ENCODE measurements at regions not wholly inside any gene's neighbourhood (a gene's known extent, or its start where the extent isn't known, plus 50 kb on each side); places are given as distances from the start of the nearest gene placed in this dataset.

DNA sequence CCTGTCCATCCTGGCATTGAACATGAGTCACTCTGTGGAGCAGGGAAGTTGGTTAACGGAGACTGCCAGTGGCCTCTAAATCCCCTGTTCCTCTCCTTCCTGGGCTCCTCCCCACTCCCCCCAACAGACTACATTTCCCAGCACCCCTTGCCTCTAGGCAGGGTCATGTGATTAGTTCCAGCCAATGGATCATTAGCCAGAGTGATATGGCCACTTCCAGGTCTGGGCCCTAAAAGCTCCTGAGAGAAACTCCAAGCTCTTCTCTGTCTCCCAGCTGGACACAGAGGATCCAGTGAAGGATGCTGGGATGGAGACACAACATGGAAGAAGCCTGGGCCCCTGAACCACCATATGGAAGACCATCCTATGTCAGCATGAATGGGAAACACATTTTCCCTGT lies 54.4 kb upstream of the RFLNA start:
- Histone ChIP-seq H3K27ac (ENCODE audit: low read length in 2 of 2) (no peak overlapping the region), H3K4me1 (ENCODE audit: control insufficient read depth in 2 of 2, insufficient read depth in 2 of 2, low read length in 2 of 2) (no peaks in the 10 kb centered on the region), H3K9me3 (ENCODE audit: control extremely low read depth in 1 of 3, control insufficient read depth in 2 of 3, insufficient read depth in 1 of 3, low read length in 2 of 3) (peaks cover 0 to 3% (median 0%) of the 10 kb centered on the region in 3 donors), H3K79me2 (ENCODE audit: control insufficient read depth, insufficient read depth, low read length) (no peaks in the 10 kb centered on the region), H4K20me1 (ENCODE audit: control insufficient read depth, insufficient read depth, low read length, poor library complexity, severe bottlenecking) (no peaks in the 10 kb centered on the region), H3K4me3 (ENCODE audit: control extremely low read depth in 1 of 5, extremely low read depth in 1 of 5, insufficient read depth in 1 of 5, low read depth in 2 of 5, low read length in 4 of 5) (no peak overlapping the region), H2AFZ (ENCODE audit: insufficient read depth, low read depth, low read length, poor library complexity, severe bottlenecking) (no peak overlapping the region), H3K4me2 (replicated peaks; ENCODE audit: low read depth, low read length, poor library complexity, severe bottlenecking) (no peak overlapping the region), H3K36me3 (replicated peaks in 1 of 2; ENCODE audit: control extremely low read depth in 1 of 2, control insufficient read depth in 1 of 2, extremely low read depth in 1 of 2, insufficient read depth in 2 of 2, low read length in 1 of 2) (no peaks in the 10 kb centered on the region), H3K9ac (ENCODE audit: low read length) (no peak overlapping the region), H3K27me3 (replicated peaks in 1 of 4; ENCODE audit: control extremely low read depth in 1 of 4, control insufficient read depth in 3 of 4, insufficient read depth in 4 of 4, low read length in 3 of 4) (peaks cover 0 to 2% (median 1%) of the 10 kb centered on the region in 4 experiments)
- Mint-ChIP-seq H3K4me3 (no peak overlapping the region), H3K9me3 (ENCODE audit: insufficient read depth) (peaks cover 2% of the 10 kb centered on the region), H3K27ac (no peak overlapping the region), H3K27me3 (peaks cover 15% of the 10 kb centered on the region), H3K4me1 (no peaks in the 10 kb centered on the region)
- ChIA-PET POLR2A (no interaction called here), CTCF (no interaction called here)
- ATAC-seq (ENCODE audit: low read depth) (no peak), DNase-seq (no peak)
- TF ChIP-seq EZH2 (IDR thresholded peaks at IDR 0.05; ENCODE audit: borderline replicate concordance, insufficient read depth, low read depth, low read length, poor library complexity, severe bottlenecking), result no peak
- TF ChIP-seq, protein P1, sequence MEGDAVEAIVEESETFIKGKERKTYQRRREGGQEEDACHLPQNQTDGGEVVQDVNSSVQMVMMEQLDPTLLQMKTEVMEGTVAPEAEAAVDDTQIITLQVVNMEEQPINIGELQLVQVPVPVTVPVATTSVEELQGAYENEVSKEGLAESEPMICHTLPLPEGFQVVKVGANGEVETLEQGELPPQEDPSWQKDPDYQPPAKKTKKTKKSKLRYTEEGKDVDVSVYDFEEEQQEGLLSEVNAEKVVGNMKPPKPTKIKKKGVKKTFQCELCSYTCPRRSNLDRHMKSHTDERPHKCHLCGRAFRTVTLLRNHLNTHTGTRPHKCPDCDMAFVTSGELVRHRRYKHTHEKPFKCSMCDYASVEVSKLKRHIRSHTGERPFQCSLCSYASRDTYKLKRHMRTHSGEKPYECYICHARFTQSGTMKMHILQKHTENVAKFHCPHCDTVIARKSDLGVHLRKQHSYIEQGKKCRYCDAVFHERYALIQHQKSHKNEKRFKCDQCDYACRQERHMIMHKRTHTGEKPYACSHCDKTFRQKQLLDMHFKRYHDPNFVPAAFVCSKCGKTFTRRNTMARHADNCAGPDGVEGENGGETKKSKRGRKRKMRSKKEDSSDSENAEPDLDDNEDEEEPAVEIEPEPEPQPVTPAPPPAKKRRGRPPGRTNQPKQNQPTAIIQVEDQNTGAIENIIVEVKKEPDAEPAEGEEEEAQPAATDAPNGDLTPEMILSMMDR (IDR thresholded peaks at IDR 0.05), result no peak
- 100% methylated on average over 1 of the region's 1 CpG for WGBS (ENCODE audit: insufficient coverage)
- intact Hi-C loops (cut with micrococcal nuclease), result no loop called here

DNA sequence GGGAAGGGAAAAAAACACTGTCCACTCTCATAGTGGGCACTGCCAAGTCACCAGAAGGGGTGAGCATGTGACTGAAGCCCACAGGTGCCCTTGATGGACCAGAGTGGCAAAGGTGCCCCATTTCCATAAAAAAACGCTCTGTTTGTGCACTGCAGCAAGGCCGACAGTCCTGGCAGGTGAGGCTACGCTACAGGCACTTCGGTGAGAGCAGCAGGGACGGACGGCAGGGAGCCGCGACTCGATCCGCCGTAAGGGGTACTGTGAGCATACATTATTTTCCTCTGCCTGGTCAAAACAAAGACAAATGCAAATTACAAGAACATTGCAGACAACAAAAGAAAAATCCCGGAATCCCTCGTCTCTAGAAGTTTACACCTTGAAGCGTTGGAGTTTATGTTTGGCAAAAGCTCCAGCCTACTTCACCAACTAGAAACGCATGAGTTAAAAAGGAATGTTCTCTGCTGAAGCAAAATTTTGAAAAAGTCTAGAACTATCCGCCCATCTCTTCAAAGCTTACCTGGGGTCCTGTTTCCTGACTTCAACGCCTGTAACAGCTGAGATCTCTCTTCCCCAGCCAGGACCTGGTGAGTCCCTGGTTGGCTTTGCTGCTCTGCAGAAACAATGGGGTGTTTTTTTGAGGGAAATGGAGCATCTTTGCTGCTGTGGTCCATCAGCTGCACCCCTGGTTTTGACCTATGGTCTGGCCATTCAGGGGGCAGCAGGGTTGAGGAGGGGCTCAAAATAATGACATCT lies 52.9 kb upstream of the RFLNA start:
- Histone ChIP-seq H3K79me2 (ENCODE audit: control insufficient read depth, insufficient read depth, low read length) (no peaks in the 10 kb centered on the region), H3K4me3 (ENCODE audit: control extremely low read depth in 1 of 5, extremely low read depth in 1 of 5, insufficient read depth in 1 of 5, low read depth in 2 of 5, low read length in 4 of 5) (no peak overlapping the region), H3K9ac (ENCODE audit: low read length) (no peak overlapping the region), H3K27me3 (replicated peaks in 1 of 4; ENCODE audit: control extremely low read depth in 1 of 4, control insufficient read depth in 3 of 4, insufficient read depth in 4 of 4, low read length in 3 of 4) (peaks cover 0 to 6% (median 1%) of the 10 kb centered on the region in 4 experiments), H3K9me3 (ENCODE audit: control extremely low read depth in 1 of 3, control insufficient read depth in 2 of 3, insufficient read depth in 1 of 3, low read length in 2 of 3) (peaks cover 0 to 15% (median 5%) of the 10 kb centered on the region in 3 donors), H3K4me1 (ENCODE audit: control insufficient read depth in 2 of 2, insufficient read depth in 2 of 2, low read length in 2 of 2) (no peaks in the 10 kb centered on the region), H3K27ac (ENCODE audit: low read length in 2 of 2) (no peak overlapping the region), H2AFZ (ENCODE audit: insufficient read depth, low read depth, low read length, poor library complexity, severe bottlenecking) (no peak overlapping the region), H3K4me2 (replicated peaks; ENCODE audit: low read depth, low read length, poor library complexity, severe bottlenecking) (no peak overlapping the region), H3K36me3 (replicated peaks in 1 of 2; ENCODE audit: control extremely low read depth in 1 of 2, control insufficient read depth in 1 of 2, extremely low read depth in 1 of 2, insufficient read depth in 2 of 2, low read length in 1 of 2) (no peaks in the 10 kb centered on the region), H4K20me1 (ENCODE audit: control insufficient read depth, insufficient read depth, low read length, poor library complexity, severe bottlenecking) (no peaks in the 10 kb centered on the region)
- TF ChIP-seq, protein P1 (IDR thresholded peaks at IDR 0.05), result no peak
- no peak for TF ChIP-seq EZH2 (IDR thresholded peaks at IDR 0.05; ENCODE audit: borderline replicate concordance, insufficient read depth, low read depth, low read length, poor library complexity, severe bottlenecking)
- ChIA-PET CTCF (no interaction called here), POLR2A (no interaction called here)
- 97% methylated on average over 13 of the region's 17 CpGs for WGBS (ENCODE audit: insufficient coverage)
- no peak for ATAC-seq (ENCODE audit: low read depth)
- intact Hi-C loops (cut with micrococcal nuclease), result no loop called here
- DNase-seq, result no peak
- H3K27ac Mint-ChIP-seq, result no peak overlapping the region
- H3K4me1 Mint-ChIP-seq, result no peaks in the 10 kb centered on the region
- H3K27me3 Mint-ChIP-seq, result peaks cover 18% of the 10 kb centered on the region
- no peak overlapping the region for H3K4me3 Mint-ChIP-seq
- H3K9me3 Mint-ChIP-seq (ENCODE audit: insufficient read depth), result peaks cover 5% of the 10 kb centered on the region

Measured in B cell (primary cell).